ENCODE measurements at regions not wholly inside any gene's neighbourhood (a gene's known extent, or its start where the extent isn't known, plus 50 kb on each side); places are given as distances from the start of the nearest gene placed in this dataset.
"Not testable (repeated sequence)": the region's sequence is repeated elsewhere in the genome, so short reads cannot be mapped to it uniquely, and the experiment has no call there.

DNA sequence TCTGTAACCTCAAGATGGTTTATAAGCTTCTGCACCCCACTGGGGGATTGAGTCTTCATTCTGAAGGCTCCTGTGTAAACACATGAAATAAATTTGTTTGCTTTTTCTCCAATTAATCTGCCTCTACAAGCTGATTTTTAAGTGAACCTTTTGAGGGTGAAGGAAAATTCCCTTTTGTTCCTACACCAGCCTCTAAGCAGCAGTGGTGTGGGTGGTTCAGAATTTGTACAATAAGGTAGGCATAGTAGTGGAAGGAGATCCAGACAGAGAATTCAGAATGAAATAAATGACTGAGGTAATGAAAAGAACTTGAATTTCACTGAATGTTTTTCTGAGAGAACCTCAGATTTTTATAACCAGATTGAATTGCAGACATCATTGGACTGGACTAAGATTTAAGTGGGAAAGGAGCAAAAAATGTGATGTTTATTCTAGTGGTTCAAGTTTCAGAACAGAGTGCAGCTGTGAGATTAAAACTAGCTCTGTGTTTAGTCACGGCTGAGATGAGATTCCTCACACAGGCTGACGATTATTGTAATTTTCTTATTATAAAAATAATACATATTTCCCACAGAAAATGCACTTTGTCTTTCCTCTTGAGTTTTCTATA, 1162.2 kb downstream of the TYW1 start:
- no peak for DNase-seq (ENCODE audit: low read depth, low spot score)

GRCh38 chr7:68162712-68163111, 1166.1 kb downstream of the TYW1 start:
- no peak for DNase-seq (ENCODE audit: low read depth, low spot score)

GRCh38 chr7:68166525-68166924, 1169.9 kb downstream of the TYW1 start:
- no peak for DNase-seq (ENCODE audit: low read depth, low spot score)

GRCh38 chr7:68173513-68173912, 1176.9 kb downstream of the TYW1 start:
- no peak for DNase-seq (ENCODE audit: low read depth, low spot score)

GRCh38 chr7:68176974-68177373, 1180.3 kb downstream of the TYW1 start:
- no peak for DNase-seq (ENCODE audit: low read depth, low spot score)

DNA sequence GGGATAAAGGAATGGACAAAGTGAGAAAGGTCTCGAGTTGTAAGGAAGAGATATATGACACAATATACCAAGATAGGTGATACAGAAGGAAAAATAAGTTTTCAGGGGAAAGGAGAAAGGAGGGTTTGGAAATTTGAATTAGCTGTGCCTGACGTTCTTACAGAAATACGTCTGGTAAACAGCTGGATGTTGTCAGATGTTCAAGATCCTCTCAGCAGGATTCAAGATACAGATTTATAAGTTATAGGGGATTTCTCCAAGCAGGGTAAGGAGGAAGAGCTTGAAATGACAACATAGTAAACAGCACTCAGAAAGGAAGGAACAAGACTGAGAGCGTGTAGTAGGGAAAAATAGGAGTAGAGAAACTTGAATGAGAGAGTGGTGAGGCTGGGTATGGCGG, 1184.1 kb downstream of the TYW1 start:
- no peak for DNase-seq (ENCODE audit: low read depth, low spot score)

DNA sequence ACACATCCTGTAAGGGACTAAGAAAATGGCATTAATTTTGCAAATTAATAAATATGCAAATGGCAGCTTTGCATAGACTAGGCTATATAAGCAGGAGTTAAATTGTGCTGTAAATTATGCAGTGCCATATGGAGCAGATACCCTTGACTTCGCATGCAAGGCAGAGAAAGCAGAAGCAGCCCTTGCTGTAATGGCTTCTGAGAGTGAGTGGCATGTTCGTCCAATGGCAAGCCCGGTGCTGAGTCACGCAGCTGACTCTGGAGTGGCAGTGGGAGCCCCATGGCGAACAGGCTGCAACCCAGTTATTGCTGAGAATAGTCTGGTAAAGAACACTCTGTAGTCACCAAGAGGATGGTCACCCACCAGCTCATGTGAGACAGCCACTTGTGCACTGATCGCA, 1186.5 kb downstream of the TYW1 start:
- DNase-seq (ENCODE audit: low read depth, low spot score): no peak

DNA sequence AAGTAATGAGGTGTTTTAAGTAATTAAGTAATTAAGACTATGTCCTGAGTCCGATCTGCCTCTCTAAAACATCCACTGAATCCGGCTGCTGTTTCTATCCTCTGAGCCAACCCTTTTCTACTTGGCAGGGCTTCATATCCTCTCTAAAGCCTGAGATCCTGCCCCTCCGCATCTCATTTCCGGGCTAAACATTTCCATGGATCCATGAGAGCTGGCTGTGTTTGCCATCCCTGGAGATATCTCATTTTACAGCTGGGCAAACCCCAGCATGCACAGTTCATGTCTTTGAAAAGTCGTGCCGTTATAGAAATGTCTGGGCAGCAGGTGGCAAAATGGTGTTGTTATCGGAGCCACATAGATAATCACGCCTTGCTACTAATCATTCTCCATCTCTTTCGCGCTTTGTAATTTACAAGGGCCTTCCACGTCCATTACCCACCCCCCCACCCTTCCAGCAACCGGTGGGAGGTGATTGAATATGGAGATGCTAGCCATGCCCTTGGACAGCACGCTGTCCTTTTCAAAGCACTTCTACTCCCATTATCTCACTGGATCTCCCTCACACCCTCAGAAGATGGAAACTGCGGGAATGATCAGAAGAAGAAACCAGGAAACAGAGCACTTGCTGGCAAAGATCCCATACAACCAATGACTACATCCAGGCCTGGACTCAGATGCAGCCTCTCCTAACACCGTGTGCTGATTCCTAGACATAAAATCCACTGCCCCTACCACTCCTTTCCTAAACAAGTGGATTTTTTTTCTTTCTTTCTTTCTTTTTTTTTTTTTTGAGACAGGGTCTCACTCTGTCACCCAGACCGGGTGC, 1189.2 kb downstream of the TYW1 start:
- no peak for DNase-seq (ENCODE audit: low read depth, low spot score)

DNA sequence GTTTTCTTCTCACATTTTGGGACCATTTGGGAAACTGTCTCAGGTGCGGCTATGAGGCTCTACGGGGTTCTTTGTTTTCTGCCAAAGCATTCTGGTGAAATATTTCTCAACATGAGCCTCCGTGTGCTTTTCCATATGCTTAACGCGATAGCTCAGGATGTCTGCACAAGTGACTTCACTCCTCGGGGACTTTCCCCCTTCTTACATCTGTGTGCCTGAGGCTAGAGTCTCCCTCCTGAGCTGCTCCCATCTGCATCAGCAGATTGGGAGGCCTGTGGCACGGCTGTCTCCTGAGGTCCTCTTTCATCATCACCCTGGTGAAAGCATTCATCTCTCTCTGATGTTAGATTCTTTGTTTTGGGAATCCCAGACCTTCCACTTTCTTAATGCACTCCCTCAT, 1190.9 kb downstream of the TYW1 start:
- no peak for DNase-seq (ENCODE audit: low read depth, low spot score)

DNA sequence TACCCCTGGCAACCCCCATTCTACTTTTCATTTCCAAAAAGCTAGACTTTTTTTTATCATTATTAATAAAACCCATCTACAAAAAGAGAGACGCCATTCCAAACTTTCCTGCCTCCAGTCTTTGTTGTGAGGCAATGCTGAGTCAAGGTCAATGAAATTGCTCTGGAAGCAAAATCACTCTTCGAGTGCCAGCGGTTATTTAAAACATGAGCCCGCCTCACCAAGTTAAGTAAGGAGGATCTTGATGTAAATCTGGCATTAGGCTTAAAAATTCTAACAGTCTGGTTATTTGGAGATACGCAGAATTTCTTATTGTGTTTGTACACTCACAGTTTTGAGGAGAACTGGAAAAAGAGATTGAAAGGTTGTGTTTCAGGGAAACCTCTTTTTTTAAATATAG, 1196.3 kb downstream of the TYW1 start:
- no peak for DNase-seq (ENCODE audit: low read depth, low spot score)

DNA sequence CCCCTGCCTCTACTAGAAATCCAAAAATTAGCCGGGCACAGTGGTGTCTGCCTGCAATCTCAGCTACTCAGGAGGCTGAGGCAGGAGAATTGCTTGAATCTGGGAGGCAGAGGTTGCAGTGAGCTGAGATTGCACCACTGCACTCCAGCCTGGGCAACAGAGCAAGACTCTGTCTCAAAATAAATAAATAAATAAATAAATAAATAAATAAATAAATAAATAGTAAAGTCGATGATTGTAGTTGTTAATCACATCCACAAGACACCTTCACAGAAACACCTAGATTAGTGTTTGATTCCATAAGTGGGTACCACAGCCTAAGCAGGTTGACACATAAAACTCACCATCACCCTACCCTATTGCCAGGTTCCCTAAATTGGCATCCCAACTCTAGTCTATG, 1199.0 kb downstream of the TYW1 start:
- not testable (repeated sequence) for DNase-seq (ENCODE audit: low read depth, low spot score)

GRCh38 chr7:68200051-68200670, 1203.5 kb downstream of the TYW1 start:
- no peak for DNase-seq (ENCODE audit: low read depth, low spot score)

DNA sequence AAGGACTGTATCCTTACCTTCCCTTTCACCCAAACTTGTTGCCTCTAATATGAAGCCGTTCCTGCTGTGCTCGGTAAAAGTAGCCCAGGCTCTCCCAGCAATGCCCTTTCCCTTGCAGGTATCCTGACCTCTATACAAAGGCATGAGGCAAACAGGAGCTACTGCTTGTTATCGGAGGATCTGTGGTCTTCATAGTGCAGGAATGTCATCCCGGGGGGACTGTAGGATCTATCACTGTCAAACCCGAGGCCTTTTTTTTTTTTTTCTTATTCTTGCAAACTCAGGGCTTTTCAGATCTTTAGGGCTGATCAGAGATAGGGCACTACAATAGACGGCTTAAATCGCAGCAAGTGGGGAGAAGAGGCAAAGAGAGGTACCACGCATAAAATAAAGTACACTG, 1206.6 kb downstream of the TYW1 start:
- DNase-seq (ENCODE audit: low read depth, low spot score): no peak

GRCh38 chr7:68205826-68206225, 1209.2 kb downstream of the TYW1 start:
- no peak for DNase-seq (ENCODE audit: low read depth, low spot score)

DNA sequence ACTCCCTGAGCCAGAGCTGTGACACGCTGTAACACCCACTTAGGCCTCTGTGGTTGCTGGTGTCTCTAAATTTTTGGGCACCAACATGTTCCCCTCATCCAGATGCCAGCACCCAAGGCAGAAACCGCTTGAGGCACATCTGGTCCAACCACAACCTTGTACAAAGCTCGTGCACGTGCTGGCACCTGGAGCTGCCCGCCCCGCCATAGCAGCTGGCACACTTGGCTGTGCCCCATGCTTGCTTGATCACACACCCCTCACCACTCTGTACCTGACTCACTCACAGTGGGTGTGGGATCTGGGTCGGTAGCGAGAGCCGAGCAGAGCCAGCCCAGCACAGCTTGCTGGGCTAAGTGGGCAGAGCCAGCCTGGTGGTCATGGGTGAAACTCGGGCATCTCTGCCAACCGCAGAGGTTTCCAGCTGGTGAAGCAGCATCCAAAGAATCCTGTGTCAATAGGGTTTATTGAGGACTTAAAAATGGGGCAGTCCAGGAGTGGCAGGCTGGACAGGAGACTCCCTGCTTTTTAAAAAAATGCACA, 1210.4 kb downstream of the TYW1 start:
- no peak for DNase-seq (ENCODE audit: low read depth, low spot score)

DNA sequence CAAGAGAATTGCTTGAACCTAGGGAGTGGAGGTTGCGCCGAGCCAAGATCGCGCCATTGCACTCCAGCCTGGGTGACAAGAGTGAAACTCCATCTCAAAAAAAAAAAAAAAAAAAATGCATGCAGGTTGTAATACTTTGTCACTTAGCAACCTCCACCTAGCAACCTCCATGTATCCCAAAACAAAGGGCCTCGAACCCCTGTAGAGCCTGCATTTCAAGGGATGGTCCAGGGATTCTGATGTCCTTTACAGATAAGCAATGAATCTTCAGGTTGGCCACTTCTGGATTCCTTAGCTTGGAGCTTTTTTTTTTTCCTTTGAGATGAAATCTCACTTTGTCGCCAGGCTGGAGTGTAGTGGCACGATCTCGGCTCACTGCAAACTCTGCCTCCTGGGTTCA, 1211.0 kb downstream of the TYW1 start:
- no peak for DNase-seq (ENCODE audit: low read depth, low spot score)

- no peak for DNase-seq (ENCODE audit: low read depth, low spot score)
Observed at GRCh38 chr7:68209486-68209885, 1212.9 kb downstream of the TYW1 start.

- DNase-seq (ENCODE audit: low read depth, low spot score): no peak
Observed at GRCh38 chr7:68213838-68214237, 1217.2 kb downstream of the TYW1 start.

GRCh38 chr7:68216051-68216450, 1219.4 kb downstream of the TYW1 start:
- DNase-seq (ENCODE audit: low read depth, low spot score): no peak

GRCh38 chr7:68217426-68217825, 1220.8 kb downstream of the TYW1 start:
- DNase-seq (ENCODE audit: low read depth, low spot score): no peak

- no peak for DNase-seq (ENCODE audit: low read depth, low spot score)
Observed at GRCh38 chr7:68218461-68218860, 1221.8 kb downstream of the TYW1 start.

DNA sequence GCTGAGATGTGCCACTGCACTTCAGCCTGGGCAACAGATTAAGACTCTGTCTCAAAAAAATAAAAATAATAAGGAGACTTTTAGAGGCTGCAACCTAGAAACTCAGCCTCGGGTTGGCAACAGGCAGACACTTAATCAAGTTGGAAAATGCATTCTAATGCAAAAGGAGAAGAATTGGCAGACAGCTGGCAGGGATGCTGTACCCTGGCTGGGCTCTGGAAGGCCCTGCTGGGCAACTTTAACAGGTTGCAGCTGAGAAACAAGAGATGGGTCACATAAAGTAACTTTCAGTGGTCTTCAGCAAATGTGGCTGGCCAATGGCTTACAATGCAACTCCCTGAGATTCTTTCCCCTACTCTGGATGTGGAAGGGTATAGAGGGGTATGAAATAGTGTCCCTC, 1225.7 kb downstream of the TYW1 start:
- DNase-seq (ENCODE audit: low read depth, low spot score): no peak

Data from activated naive CD8-positive, alpha-beta T cell treated with anti-CD3 and anti-CD28 coated beads, Interleukin-2, amount 50 U/mL, for 16 hours (primary cell).